SKM-1 treated with dmso at 0.1 percent for 144 hours (cell line): ENCODE measurements at regions not wholly inside any gene's neighbourhood (a gene's known extent, or its start where the extent isn't known, plus 50 kb on each side); places are given as distances from the start of the nearest gene placed in this dataset.
"Not testable (repeated sequence)": the region's sequence is repeated elsewhere in the genome, so short reads cannot be mapped to it uniquely, and the experiment has no call there.

Experiments
- DNase-seq: peaks from one replicate; lab custom pipeline; 2025; ENCODE audit not compliant: unreplicated experiment; lab: John Stamatoyannopoulos, UW

DNA sequence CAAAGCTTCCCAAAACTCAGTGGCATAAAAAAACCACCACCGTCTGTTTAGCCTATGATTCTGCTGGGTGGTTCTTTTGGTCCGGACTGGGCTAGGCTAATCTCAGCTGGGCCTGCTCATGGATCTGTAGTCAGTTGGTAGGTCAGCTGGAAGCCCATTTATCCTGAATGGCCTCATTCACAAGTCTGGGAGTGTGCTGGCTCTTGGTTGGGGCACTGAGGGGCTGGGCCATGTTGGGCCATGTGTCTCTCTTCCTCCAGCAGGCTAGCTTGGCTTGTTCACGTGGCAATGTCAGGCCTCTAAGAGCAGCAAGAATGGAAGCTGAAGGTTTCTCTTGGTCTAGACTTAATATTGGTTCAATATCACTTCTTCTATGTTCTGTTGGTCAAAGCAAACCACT is 95.7 kb upstream of the HS6ST1 start:
- DNase-seq: no peak

DNA sequence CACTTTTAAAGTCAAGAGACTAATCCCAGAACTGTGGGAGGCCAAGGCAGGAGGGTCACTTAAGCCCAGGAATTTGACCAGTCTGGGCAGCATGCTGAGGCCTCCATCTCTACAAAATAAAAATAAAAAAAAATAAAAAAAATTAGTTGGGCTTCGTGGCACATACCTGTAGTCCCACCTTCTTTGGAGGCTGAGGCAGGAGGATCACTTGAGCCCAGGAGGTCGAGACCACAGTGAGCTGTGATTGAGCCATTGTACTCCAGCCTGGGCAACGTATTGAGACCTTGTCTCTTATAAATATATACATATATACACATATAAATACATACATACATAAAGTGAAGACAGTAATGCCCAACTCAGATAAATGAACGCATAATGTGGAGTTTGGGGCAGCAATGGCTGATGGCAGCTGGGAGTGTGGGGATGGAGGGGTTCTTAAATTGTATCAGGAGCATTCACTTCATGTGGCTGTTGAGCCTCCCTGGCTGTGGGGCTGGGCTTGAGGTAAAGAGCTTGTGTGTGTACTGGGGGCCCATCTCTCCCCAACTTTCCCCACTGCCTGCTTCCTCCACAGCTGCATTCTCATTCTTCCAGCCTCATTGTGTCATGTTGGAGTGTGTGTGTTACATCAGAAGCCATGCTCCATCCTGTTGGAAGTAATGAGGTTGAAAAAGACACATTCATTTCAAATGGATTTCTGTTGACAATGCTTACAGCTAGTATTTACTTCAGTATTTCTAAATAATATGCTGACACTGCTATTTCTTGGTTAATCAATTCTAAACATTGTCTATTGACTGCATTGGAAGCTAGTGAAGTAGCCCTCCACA is 96.5 kb upstream of the HS6ST1 start:
- no peak for DNase-seq

DNA sequence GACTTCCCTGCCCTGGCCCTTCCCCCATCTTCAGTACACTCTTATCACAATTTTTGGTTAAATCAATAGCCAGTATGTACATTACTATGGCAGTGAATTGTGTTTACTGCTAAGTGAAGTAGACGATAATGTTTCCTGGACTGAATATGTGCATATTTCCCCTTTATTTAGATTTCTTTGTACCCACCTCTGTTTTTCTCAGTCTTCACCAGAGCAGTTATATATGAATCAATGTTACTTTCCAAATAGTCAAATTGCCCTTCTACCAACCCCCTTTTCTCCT is 97.1 kb upstream of the HS6ST1 start:
- no peak for DNase-seq

DNA sequence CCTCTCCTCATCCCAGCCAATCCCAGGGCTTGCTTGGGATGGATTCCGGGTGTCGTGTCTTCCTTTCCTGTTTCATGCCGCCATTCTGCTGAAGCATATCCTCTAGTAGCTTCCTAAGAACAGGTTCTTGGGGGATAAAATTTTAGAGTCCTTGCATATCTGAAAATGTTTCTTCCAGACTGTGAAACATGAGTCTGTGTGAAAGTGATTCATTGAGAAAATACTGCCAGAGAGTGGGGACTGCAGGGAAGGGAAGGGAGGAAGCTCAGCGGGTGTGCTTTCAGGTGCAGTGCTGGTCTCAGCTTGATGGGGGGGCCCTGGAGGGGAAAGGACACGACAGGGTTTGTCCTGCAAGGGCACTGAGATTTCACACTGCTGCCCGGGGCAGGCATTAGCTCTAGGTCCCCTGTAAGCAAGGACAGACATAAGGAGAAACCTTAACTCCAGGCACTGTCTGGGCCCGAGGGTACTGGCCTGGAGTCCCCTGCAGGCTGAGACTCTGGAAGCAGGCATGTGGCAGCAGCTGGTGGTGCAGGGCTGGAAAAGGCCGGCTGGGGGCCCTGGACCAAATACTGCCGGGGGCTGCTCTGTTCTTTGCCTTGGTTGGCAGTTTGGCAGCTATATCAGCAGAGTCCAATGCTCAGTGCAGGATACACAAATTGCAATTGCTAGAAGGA is 97.6 kb upstream of the HS6ST1 start:
- DNase-seq: no peak

DNA sequence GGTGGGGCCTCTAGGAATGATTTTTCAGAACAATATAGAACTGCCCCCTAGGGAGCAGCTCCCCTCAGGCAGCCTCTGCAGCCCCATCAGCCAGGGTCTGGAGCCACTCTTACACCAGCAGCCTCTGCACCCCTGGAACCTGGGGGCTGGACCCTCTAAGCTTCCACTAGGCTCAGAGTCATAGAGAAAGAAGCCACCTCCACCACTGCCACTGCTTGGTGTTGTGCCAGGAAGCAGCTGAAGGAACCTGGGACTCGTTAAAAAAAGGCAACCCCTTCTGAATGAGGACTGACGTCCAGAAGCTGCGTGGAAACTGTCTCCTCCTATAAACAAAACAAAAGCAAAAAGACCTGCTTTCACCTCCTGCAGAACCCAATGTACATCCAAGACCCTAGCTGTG is 98.1 kb upstream of the HS6ST1 start:
- DNase-seq: no peak

DNA sequence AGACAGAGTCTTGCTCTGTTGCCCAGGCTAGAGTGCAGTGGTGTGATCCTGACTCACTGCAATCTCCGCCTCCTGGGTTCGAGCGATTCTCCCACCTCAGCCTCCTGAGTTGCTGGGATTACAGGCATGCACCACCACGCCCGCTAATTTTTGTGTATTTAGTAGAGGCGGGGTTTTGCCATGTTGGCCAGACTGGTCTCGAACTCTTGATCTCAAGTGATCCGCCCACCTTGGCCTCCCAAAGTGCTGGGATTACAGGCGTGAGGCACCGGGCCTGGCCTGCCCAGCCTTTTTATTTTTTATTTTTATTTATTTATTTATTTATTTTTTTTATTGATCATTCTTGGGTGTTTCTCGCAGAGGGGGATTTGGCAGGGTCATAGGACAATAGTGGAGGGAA is 98.6 kb upstream of the HS6ST1 start:
- not testable (repeated sequence) for DNase-seq

DNA sequence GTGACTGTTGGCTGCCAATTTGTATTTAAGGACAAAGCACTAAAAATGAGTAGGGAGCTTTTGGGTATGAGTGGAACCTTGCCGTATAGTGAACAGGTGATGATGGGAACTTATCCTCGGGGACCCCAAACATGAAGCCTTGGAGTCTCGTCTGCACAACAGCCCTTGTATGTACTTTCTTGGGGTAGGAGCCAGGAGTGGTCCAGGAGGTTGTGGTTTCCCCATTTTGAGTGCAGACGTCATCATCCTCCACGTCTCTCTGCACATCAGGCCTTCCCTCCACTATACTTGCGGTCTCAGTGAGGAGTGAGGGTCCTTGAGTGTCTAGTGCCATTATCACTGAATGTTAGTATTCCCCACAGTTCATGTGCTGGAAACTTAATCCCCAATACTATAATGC is 101.5 kb upstream of the HS6ST1 start:
- no peak for DNase-seq

DNA sequence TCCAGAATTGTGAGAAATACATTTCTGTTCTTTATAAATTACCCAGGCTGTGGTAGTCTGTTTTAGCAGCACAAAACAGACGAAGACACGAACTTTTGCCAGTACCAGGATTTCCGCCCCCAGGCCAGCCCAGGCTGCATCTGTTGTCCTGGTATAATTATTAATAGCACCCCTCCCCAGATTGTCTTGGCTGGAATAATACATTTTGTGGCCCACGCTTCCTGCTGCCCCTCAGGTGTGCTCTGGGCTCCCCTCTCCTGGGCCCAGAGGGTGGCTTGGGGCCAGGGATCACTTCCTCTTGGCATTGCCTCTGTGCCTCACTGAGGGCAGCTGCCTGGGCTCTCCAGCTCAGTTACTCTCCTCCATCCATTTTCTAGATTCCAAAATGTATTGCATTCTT is 102.1 kb upstream of the HS6ST1 start:
- DNase-seq: no peak

DNA sequence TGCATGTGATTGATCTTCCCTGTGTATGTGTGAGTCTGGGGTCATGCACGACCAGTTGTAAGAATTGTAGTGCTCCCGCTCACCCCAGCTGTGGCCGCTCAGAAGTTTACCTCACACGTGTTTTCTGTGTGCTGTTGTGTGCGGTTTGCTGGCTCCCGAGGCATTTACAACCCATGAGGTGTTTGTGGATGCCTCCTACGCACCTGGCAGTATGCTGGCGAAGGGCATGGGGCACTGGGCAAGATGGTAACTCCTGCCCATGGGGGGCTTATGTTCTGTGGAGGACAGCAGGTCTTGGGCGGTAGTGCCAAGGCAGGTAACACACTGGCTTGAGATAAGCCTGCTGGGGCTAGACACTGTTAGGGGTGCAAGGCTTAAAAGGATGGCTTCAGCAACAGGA is 102.6 kb upstream of the HS6ST1 start:
- DNase-seq: no peak

DNA sequence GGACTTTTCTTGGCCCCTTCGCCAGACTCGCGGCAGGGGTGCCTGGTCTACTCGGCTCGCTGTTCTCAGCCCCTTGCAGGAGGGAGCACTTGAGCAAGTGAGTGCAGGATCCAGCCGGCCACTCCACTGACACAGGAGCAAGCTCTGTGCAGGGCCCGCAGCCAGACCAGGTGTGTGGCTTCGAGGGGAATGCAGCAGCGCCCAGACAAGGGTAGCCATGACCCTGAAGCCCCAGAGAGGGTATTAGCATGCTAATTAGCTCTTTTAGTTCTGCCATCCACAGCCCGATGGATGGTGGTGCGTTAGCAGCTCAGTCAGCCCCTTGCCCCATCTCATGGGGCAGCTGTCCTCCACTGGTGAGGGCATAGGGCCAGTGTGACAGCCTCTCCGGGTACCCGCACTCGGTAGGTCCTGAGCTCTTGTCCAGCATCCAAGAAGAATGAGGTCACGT is 103.2 kb upstream of the HS6ST1 start:
- no peak for DNase-seq

DNA sequence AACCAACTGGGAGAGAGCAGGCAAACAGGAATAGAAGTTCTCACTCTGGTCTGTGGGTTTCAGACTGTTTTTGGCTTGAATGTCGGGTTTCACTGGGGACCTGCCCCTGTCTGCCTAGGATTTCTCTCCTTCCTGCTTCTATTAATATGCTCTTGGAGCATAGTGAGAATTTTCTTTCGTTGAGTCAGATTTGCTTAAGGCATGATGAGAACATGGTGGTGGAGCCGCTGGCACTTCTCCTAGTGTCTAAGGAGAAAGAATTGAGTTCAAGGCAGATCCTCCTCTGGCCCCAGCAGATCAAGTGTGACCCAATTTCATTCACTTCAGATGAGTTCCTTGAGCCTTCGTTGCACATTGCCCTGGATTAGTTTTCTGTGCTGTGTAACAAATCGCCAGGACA is 103.9 kb upstream of the HS6ST1 start:
- no peak for DNase-seq

DNA sequence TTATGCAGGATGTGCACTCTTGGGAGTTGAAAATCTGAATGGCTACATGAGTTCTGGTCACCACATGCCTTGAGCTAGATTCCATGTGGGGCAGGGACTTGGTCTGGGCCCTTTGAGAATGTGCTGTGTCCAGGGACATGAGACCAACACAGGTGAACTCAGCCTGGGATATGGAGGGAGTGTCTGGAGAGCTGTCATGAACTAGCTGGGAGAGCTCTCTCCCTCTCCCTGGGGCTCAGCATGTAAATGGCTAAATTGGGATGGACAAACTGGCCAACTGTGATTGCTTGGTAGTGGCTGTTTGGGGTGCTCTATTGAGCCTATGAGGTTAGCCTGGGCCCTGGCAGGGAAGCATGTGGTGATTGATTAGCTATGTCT is 105.1 kb upstream of the HS6ST1 start:
- DNase-seq: no peak

DNA sequence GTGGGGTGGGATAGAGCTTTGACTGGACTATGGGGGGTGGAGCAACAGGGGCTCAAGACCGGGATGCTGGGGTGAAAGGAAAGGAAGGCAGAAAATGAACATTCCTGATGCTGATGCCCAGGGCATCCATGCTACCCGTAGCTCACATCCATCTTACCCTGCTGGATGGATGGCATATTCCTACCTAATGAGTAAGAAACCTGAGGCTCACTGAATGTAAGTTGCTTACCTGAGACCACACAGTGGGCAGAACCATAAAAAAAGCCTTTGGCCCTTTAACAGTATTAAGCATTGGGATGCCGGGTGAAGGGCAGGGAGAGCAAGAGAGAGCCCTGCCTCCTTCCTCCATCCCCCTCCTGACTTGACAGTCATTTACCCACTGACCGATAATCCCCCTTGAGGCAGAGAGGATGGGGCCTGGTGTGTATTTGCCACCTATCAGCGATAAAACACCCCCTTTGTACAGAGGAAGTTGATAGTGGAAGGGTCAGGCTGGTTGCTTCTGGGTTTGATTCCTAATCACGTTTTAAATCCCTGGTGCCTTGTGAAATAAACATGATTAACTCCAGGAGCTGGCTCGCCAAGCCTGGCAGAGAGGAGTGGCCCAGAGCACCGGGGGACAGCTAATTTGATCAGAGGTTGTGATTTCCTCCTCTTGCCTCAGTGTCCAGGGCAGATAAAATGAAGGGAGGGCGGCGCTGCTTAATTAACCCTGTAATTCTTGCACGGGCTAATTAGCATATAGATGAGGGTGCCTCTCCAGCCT is 105.9 kb upstream of the HS6ST1 start:
- DNase-seq: no peak

DNA sequence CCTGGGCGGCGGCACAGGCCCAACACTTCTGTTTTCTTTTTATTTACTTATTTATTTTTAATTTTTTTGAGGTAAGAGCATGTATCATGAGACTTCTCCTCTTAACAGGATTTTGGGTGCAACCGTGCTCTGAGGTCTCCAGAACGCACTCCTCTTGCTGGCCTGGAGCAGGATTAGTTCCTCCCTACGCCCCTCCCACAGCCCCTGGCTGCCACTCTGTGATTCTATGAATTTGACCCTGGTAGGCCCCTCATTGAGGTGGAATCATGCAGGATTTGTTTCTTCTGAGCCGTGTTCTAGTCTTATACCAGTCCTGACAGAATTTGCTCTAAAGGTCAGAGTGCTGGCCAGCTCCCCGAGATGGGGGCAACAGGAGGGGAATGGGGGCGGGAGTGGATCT is 106.5 kb upstream of the HS6ST1 start:
- DNase-seq: no peak

DNA sequence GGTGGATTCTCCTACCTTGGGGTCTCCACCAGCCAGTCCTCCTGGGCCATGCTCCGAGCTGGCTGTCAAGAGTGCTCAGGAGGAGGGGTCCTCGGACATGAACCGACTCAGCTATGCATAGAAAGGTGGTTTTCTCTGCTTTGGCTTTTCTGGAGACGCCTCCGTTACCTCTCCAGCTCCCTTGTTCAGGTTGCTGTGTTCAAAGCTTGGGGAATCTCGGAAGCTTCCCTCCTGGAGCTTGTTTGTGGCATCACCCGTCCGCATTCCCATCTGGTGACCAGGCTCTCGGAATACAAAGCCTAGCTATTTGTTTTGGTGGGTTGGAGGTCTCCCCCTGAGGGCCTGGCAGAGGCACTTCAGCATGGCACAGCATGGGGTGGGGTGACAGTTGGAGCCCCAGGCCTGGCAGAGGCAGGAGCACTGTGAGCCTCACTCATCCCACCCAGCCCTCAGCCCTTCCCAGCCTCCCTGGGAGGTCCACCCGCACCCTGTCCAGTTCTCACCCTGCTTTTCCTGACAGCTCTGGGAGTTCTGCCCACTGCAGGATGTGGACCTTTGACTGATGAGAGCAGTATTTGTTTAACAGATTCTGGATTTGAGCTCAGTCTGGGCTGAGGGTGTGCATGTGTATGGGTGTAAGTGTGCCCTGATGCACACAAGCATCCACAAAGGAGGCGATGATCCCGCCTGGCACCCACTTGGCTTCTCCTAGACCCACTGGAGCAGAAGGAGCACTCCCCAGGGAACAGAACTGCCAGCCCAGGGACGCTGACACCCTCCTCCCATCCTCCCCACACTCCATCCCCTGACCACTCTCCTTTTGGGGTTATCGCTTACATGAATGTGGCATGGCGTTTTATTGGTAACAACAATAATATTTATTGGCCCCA is 107.3 kb upstream of the HS6ST1 start:
- no peak for DNase-seq

DNA sequence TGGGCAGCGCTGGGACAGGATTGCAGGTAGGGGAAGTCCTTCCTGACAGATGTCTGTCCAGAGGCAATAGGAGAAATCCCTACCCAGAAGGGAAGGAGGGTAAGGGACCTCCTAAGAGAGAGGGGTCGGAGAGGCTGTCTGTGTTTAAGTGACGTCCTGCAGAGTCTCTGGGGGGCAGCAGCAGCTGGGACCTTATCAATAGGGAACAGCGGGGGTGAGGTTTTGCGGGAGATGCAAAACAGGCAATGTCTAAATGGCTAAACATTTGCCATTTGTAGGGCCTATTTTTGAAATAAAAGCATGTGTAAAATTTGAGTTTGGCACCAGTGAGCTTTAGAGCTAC is 108.7 kb upstream of the HS6ST1 start:
- no peak for DNase-seq

DNA sequence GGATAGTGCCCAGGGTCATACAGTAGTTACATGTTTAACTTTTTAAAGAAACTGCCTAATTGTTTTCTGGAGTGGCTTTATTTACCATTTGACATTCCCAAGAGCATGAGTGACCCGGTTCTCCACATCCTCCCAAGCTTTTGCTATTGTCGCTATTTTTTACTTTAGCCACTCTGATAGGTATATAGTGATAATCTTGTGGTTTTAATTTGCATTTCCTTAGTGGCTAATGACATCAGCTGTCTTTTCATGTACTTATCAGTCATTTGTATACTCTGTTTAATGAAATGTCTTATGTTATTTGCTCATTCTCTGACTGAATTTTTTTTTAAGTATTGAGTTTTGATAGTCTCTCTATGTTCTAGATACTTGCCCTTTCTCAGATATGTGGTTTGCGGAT is 109.7 kb upstream of the HS6ST1 start:
- no peak for DNase-seq

DNA sequence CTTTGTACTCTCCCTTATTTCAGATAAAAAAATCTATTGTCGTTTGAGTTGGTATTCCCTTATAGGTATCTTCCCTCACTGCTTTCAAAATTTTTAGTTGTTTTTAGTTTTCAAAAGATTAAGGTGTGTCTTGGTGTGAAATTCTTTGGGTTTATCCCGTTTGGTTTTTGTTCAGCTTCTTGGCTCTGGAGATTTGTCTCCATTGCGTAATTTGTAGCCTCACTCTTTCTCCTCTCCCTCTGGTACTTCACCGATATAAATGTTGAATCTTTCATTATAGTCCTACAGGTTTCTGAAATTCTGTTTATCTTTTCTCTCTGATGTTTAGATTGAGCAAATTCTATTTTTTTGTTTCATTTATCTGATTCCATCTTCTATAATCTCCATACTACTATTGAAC is 113.8 kb upstream of the HS6ST1 start:
- DNase-seq: no peak

DNA sequence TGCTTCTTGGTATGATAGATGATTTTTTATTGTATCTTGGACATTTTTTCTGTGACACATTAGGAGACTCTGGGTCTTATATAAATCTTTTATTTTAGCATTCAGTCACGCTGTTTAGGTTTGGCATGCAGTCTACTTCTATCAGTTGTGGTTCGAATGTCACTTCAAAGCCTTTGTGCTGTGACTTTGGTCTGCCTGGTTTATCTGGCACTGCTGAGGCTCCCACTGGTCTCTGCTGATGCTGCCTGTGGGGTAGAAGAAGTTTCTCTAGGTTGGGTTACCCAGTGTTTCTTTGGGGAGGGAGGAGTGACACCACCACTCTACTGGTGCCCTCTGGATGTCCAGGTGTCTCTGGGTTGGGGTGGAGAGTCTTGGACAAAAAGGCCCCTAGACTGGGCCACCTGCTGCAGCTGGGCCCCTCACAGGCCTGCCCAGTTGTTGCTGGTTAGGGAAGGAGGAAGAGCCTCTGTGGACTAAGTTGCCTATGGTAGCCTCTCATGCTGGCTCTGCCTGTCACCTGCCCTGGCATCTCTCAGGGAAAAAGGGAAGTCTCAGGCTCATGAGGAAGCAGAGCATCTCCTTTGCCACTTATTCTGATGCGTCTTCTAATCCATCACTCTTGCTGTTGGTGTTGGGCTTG is 115.4 kb upstream of the HS6ST1 start:
- DNase-seq: no peak

DNA sequence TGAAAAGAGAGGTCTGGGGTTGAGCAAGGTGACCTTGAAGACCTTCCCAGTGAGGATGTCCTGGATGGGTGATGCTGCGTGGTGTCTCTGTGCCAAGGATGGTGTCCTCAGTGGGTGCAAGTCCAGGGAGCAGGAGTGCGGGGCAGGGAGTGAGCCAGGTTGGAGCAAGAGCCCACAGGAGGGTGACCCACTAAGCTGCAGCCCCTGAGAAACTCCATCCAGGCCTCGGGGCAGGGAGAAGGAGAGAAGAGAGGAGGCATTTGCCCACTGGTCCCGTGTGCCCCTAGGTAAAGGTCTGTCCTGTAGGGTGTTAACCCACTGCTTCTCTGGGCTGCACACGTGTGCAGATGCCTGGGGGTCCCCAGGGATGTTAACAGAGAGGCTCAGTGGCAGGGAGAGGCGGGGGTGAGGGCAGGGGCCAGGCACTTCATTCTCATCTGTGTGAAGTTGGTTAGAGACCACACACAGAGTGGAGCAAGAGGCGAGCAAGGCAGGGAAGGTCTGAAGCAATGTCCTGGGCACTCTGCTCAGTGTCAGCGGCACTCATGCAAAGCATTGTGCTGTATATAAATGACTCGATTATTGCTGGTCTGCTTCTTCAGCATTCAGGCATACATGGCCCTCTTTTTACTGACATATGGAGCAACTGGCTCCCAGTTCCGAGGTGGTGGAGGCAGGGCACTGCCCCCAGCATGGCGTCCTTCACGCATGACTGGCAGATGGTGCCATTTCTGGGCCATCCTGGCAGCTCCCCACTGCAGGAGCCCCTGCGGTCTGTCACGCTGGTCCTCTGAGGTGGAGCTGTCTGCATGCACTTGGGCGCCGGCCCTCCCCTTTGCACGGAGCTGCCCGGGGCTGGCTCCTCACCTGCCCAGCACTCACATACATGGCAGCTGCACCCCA is 117.2 kb upstream of the HS6ST1 start:
- no peak for DNase-seq
